IMR-90 (cell line): ENCODE measurements at regions not wholly inside any gene's neighbourhood (a gene's known extent, or its start where the extent isn't known, plus 50 kb on each side); places are given as distances from the start of the nearest gene placed in this dataset.

Experiments used
- ATAC-seq: fragments of 200-7000 bp; cut with Tn5 transposase; 2 replicates; pipeline ENCODE4 v1.9.1; 2020; ENCODE audit warnings: low read depth, mild to moderate bottlenecking, moderate library complexity
- BruUV-seq: library from RNA; stranded (reverse); fragments of 400-500 nt; replicated peaks from 2 replicates; lab custom pipeline; 2021; lab: Mats Ljungman, UMichigan
- CTCF ChIA-PET: fragments of 300-600 bp; formaldehyde crosslinking; extraction: SDS; loops from one replicate; lab custom pipeline; 2021; ENCODE audit warnings: antibody characterized with exemption; lab: Yijun Ruan, JAX
- POLR2A ChIA-PET: fragments of 300-600 bp; sonication (Branson Sonifier 250); formaldehyde crosslinking; loops from one replicate; lab custom pipeline; 2022; ENCODE audit warnings: antibody characterized with exemption; ENCODE audit not compliant: unreplicated experiment; lab: Charles Lee
- DNase-seq: peaks from one replicate; pipeline ENCODE4 v3.0.0; 2013
- H2AFZ ChIP-seq: replicated peaks from 2 replicates; pipeline ENCODE3; 2013; ENCODE audit warnings: low read length, mild to moderate bottlenecking; ENCODE audit not compliant: poor library complexity
- H2AK5ac ChIP-seq: 2 replicates; pipeline ENCODE4 v1.6.1; 2013; ENCODE audit warnings: low read depth, low read length, inconsistent platforms
- H2AK9ac ChIP-seq: replicated peaks from 2 replicates; pipeline ENCODE3; 2013; ENCODE audit warnings: mild to moderate bottlenecking, low read depth, low read length, moderate library complexity; ENCODE audit not compliant: poor library complexity
- H2BK120ac ChIP-seq: 2 replicates; pipeline ENCODE4 v1.6.1; 2013; ENCODE audit warnings: low read depth, low read length, inconsistent platforms
- H2BK15ac ChIP-seq: 3 replicates; pipeline ENCODE4 v1.6.1; 2013; ENCODE audit warnings: low read depth, low read length, inconsistent platforms
- H2BK20ac ChIP-seq: 2 replicates; pipeline ENCODE4 v1.6.1; 2013; ENCODE audit warnings: low read depth, mild to moderate bottlenecking, inconsistent platforms, low read length, moderate library complexity
- H2BK5ac ChIP-seq: 2 replicates; pipeline ENCODE4 v1.6.1; 2013; ENCODE audit warnings: mild to moderate bottlenecking, low read depth, low read length, inconsistent platforms; ENCODE audit not compliant: poor library complexity, severe bottlenecking
- H3K14ac ChIP-seq: replicated peaks from 2 replicates; pipeline ENCODE4 v1.6.1; 2013; ENCODE audit warnings: low read depth, low read length, inconsistent platforms
- H3K18ac ChIP-seq: 2 replicates; pipeline ENCODE4 v1.6.1; 2013; ENCODE audit warnings: low read depth, low read length, control low read depth
- H3K23ac ChIP-seq: 2 replicates; pipeline ENCODE4 v1.6.1; 2013; ENCODE audit warnings: low read depth, low read length, inconsistent platforms
- H3K27ac ChIP-seq: 2 replicates; pipeline ENCODE4 v1.5.1; 2013; ENCODE audit warnings: mild to moderate bottlenecking, control low read depth, low read length; ENCODE audit not compliant: insufficient read depth
- H3K27me3 ChIP-seq: 2 replicates; pipeline ENCODE4 v1.6.1; 2013; ENCODE audit warnings: low read length; ENCODE audit not compliant: control insufficient read depth, insufficient read depth
- H3K36me3 ChIP-seq: 2 replicates; pipeline ENCODE4 v1.6.1; 2013; ENCODE audit warnings: low read length, mixed read lengths; ENCODE audit not compliant: control insufficient read depth, insufficient read depth
- H3K4ac ChIP-seq: 2 replicates; pipeline ENCODE4 v1.6.1; 2013; ENCODE audit warnings: low read depth, low read length, inconsistent platforms
- H3K4me1 ChIP-seq: 2 replicates; pipeline ENCODE4 v1.6.1; 2013; ENCODE audit warnings: low read length, mixed read lengths; ENCODE audit not compliant: control insufficient read depth, insufficient read depth
- H3K4me2 ChIP-seq: 2 replicates; pipeline ENCODE4 v1.6.1; 2013; ENCODE audit warnings: low read depth, mild to moderate bottlenecking, control low read depth, low read length, moderate library complexity
- H3K4me3 ChIP-seq: 2 replicates; pipeline ENCODE4 v1.5.1; 2013; ENCODE audit warnings: low read depth, mild to moderate bottlenecking, control low read depth, low read length, moderate library complexity; ENCODE audit not compliant: insufficient read depth
- H3K56ac ChIP-seq: 2 replicates; pipeline ENCODE4 v1.6.1; 2013; ENCODE audit warnings: low read length, inconsistent platforms; ENCODE audit not compliant: insufficient read depth; ENCODE audit errors: extremely low read depth
- H3K79me1 ChIP-seq, 2 experiments: 2 replicates each; pipeline ENCODE4 v1.6.1; 2013; ENCODE audit warnings: low read length in 2 of 2, inconsistent platforms in 1 of 2, low read depth in 1 of 2
- H3K9ac ChIP-seq: 2 replicates; pipeline ENCODE4 v1.6.1; 2013; ENCODE audit warnings: low read depth, low read length, control low read depth
- H3K9me1 ChIP-seq: 2 replicates; pipeline ENCODE4 v1.6.1; 2013; ENCODE audit warnings: low read length, inconsistent platforms; ENCODE audit not compliant: insufficient read depth
- H3K9me3 ChIP-seq: 2 replicates; pipeline ENCODE4 v1.6.1; 2013; ENCODE audit warnings: low read length; ENCODE audit not compliant: control insufficient read depth, insufficient read depth
- H4K20me1 ChIP-seq: 2 replicates; pipeline ENCODE4 v1.6.1; 2013; ENCODE audit warnings: low read length, inconsistent platforms; ENCODE audit not compliant: insufficient read depth
- H4K5ac ChIP-seq: 2 replicates; pipeline ENCODE4 v1.6.1; 2013; ENCODE audit warnings: mild to moderate bottlenecking, low read depth, low read length, control low read depth
- H4K8ac ChIP-seq, 2 experiments: 2 replicates each; pipeline ENCODE4 v1.6.1; 2013; ENCODE audit warnings: low read depth in 2 of 2, low read length in 2 of 2, control low read depth in 1 of 2, inconsistent platforms in 1 of 2
- H4K91ac ChIP-seq: 2 replicates; pipeline ENCODE4 v1.6.1; 2013; ENCODE audit warnings: low read depth, low read length, inconsistent platforms; ENCODE audit not compliant: insufficient read depth
- BHLHE40 ChIP-seq: fragments of 150-350 bp; IDR thresholded peaks from 2 replicates; pipeline ENCODE4 v1.6.1; 2016; ENCODE audit warnings: mild to moderate bottlenecking, low read depth, low read length
- CTCF ChIP-seq: conservative IDR thresholded peaks from 2 replicates; pipeline ENCODE4 v1.5.1; 2012; ENCODE audit warnings: mild to moderate bottlenecking, low read depth, low read length, improper control_type of control experiment
- ELK1 ChIP-seq: fragments of 150-350 bp; IDR thresholded peaks from 2 replicates; pipeline ENCODE4 v1.6.1; 2016; ENCODE audit warnings: low read depth, mild to moderate bottlenecking, low read length, moderate library complexity, borderline replicate concordance
- FOS ChIP-seq: fragments of 150-350 bp; IDR thresholded peaks from 2 replicates; pipeline ENCODE4 v1.6.1; 2016; ENCODE audit warnings: low read depth, low read length
- MAFK ChIP-seq: IDR thresholded peaks from 2 replicates; pipeline ENCODE4 v1.6.1; 2012; ENCODE audit warnings: low read depth, low read length, improper control_type of control experiment
- MAZ ChIP-seq: IDR thresholded peaks from 2 replicates; pipeline ENCODE4 v1.6.1; 2012; ENCODE audit warnings: low read depth, mild to moderate bottlenecking, low read length, improper control_type of control experiment, moderate library complexity, borderline replicate concordance
- NFE2L2 ChIP-seq: fragments of 150-350 bp; IDR thresholded peaks from 2 replicates; pipeline ENCODE4 v1.6.1; 2016; ENCODE audit warnings: low read depth, mild to moderate bottlenecking, low read length
- POLR2A ChIP-seq: IDR thresholded peaks from 2 replicates; pipeline ENCODE4 v1.6.1; 2012; ENCODE audit warnings: mild to moderate bottlenecking, low read depth, low read length
- RAD21 ChIP-seq: IDR thresholded peaks from 2 replicates; pipeline ENCODE4 v1.6.1; 2012; ENCODE audit warnings: low read length, improper control_type of control experiment
- RCOR1 ChIP-seq: IDR thresholded peaks from 2 replicates; pipeline ENCODE4 v1.6.1; 2012; ENCODE audit warnings: mild to moderate bottlenecking, low read length, improper control_type of control experiment; ENCODE audit not compliant: insufficient replicate concordance
- RFX5 ChIP-seq: IDR thresholded peaks from 2 replicates; pipeline ENCODE4 v1.8.0; 2012; ENCODE audit warnings: low read depth, mild to moderate bottlenecking, low read length, moderate library complexity
- SMC3 ChIP-seq: fragments of 150-350 bp; IDR thresholded peaks from 2 replicates; pipeline ENCODE4 v1.6.1; 2016; ENCODE audit warnings: low read depth, mild to moderate bottlenecking, antibody characterized with exemption, low read length, moderate library complexity
- USF2 ChIP-seq: fragments of 150-350 bp; IDR thresholded peaks from 2 replicates; pipeline ENCODE4 v1.6.1; 2017; ENCODE audit warnings: mild to moderate bottlenecking, antibody characterized with exemption, low read length, low read depth
- whole genome bisulfite sequencing, 2 experiments: methylation state at CpG; one replicate each; pipeline versions ENCODE4 v1.1.5 to v1.1.7; 2013; ENCODE audit warnings: missing lambda C conversion rate in 2 of 2; ENCODE audit not compliant: insufficient read length in 1 of 2; ENCODE audit errors: extremely low coverage in 2 of 2; 5-methylcytosine and 5-hydroxymethylcytosine counted together
- dilution Hi-C: fragments of 300-500 bp; cut with HindIII; formaldehyde crosslinking; loops from one replicate; pipeline ENCODE4 v1.14.3; 2018; ENCODE audit warnings: low sequenced_read_pairs; ENCODE audit not compliant: unreplicated experiment
- in situ Hi-C: fragments of 300-500 bp; cut with MboI; formaldehyde crosslinking; loops from 3 replicates; pipeline ENCODE4 v1.14.3; 2019; ENCODE audit warnings: low sequenced_read_pairs, inconsistent platforms, mixed read lengths
- intact Hi-C: fragments of 100-400 bp; cut with micrococcal nuclease; formaldehyde crosslinking; loops from 2 replicates; pipeline ENCODE4 v1.10.0; 2022

GRCh38 chr1:188762166-188762743, 1715.4 kb downstream of the BRINP3 start:
- Histone ChIP-seq H3K14ac (no peak overlapping the region), H4K8ac (no peak overlapping the region), H2AK9ac (no peak overlapping the region), H4K91ac (no peak overlapping the region), H3K27ac (no peak overlapping the region), H3K9me1 (no peaks in the 10 kb centered on the region), H2BK5ac (no peak overlapping the region), H2BK20ac (no peak overlapping the region), H3K18ac (no peak overlapping the region), H3K4me3 (no peak overlapping the region), H3K4ac (no peak overlapping the region), H3K56ac (no peak overlapping the region), H2AFZ (no peak overlapping the region), H3K9ac (no peak overlapping the region), H3K4me1 (no peaks in the 10 kb centered on the region), H3K79me1 (no peaks in the 10 kb centered on the region), H3K4me2 (no peak overlapping the region), H2BK120ac (no peak overlapping the region), H3K9me3 (no peaks in the 10 kb centered on the region), H4K5ac (no peak overlapping the region), H3K23ac (no peak overlapping the region), H3K36me3 (no peaks in the 10 kb centered on the region), H4K20me1 (no peaks in the 10 kb centered on the region), H3K27me3 (no peaks in the 10 kb centered on the region), H2AK5ac (no peak overlapping the region), H2BK15ac (no peak overlapping the region)
- ChIA-PET POLR2A (no interaction called here), CTCF (interaction anchor here (0.5 kb wide), 1 partner anchor 606 kb away, joined by 3 read pairs; no protein-coding TSS in a partner anchor)
- no peak for DNase-seq
- TF ChIP-seq BHLHE40: no peak
- no peak for TF ChIP-seq MAZ
- TF ChIP-seq RFX5: no peak
- TF ChIP-seq MAFK: peak; percentile 38; the same call in 1 of the 2 replicates
- TF ChIP-seq SMC3: no peak
- TF ChIP-seq RCOR1: no peak
- TF ChIP-seq POLR2A: no peak
- peak; percentile 44; the same call in 1 of the 2 replicates for TF ChIP-seq NFE2L2
- TF ChIP-seq FOS: no peak
- TF ChIP-seq CTCF: no peak
- TF ChIP-seq ELK1: no peak
- TF ChIP-seq USF2: no peak
- TF ChIP-seq RAD21: no peak
- no TSS peak for BruUV-seq
- no peak for ATAC-seq
- intact Hi-C loops (no loop called here), in situ Hi-C loops (no loop called here), dilution Hi-C loops (no loop called here)
- WGBS, 2 experiments: 60% methylated on average over 1 of the region's 2 CpGs; no CpG with 5 or more reads in 1 of the 2 experiments
